GM12865 (cell line): ENCODE measurements at regions not wholly inside any gene's neighbourhood (a gene's known extent, or its start where the extent isn't known, plus 50 kb on each side); places are given as distances from the start of the nearest gene placed in this dataset.
"Not testable (repeated sequence)": the region's sequence is repeated elsewhere in the genome, so short reads cannot be mapped to it uniquely, and the experiment has no call there.

ENCODE experiments used
- DNase-seq: peaks from one replicate; pipeline ENCODE4 v3.0.0; 2010; ENCODE audit warnings: low read depth
- H3K4me3 ChIP-seq: 2 replicates; pipeline ENCODE4 v1.5.1; 2011; ENCODE audit warnings: mild to moderate bottlenecking, low read depth, low read length, control low read depth
- TF ChIP-seq, protein P1 (sequence below): IDR thresholded peaks from 2 replicates; pipeline ENCODE4 v1.5.1; 2011; ENCODE audit warnings: low read length, control low read depth, low read depth, inconsistent platforms; ENCODE audit not compliant: insufficient read depth; ENCODE audit errors: missing control alignments

GRCh38 chr4:3936184-3936583, 170.0 kb downstream of the ADRA2C start:
- no peak for DNase-seq
- TF ChIP-seq, protein P1, sequence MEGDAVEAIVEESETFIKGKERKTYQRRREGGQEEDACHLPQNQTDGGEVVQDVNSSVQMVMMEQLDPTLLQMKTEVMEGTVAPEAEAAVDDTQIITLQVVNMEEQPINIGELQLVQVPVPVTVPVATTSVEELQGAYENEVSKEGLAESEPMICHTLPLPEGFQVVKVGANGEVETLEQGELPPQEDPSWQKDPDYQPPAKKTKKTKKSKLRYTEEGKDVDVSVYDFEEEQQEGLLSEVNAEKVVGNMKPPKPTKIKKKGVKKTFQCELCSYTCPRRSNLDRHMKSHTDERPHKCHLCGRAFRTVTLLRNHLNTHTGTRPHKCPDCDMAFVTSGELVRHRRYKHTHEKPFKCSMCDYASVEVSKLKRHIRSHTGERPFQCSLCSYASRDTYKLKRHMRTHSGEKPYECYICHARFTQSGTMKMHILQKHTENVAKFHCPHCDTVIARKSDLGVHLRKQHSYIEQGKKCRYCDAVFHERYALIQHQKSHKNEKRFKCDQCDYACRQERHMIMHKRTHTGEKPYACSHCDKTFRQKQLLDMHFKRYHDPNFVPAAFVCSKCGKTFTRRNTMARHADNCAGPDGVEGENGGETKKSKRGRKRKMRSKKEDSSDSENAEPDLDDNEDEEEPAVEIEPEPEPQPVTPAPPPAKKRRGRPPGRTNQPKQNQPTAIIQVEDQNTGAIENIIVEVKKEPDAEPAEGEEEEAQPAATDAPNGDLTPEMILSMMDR, result no peak
- H3K4me3 ChIP-seq, result no peak overlapping the region

DNA sequence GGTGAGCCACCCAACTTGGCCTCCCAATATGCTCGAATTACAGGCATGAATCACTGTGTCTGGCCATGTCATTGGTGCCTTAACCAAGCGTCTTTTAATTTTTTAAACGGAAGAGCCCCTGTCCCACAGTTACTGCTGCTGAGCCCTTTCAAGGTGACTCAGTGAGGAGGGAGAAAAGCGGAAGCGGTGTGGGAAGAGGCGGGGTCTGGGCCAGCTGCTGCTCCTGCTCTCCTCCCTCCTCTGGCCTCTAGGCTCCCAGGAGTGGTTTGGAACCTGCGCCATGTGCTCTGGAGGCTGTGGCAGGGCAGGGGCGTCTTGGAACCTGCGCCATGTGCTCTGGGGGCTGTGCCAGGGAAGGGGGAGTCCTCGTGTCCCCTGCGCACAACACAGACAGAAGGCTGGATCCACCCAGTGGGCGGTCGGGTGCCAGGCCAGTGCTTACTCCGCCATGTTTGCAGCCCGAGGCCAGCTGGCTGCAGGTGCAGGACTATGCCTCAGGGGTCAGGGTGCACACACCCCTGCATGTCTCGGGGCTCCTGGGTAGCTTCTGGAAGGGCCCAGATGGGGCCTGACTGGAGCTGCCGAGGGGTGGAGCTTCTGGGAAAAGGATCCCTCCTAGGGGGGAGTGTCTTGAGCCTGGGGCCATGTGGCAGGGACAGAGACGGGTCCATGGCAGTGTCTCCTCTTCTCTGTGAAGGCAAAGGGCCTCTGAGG, 171.8 kb downstream of the ADRA2C start:
- not testable (repeated sequence) for H3K4me3 ChIP-seq
- peak; percentile 64 for DNase-seq

- DNase-seq, H3K4me3 ChIP-seq: not testable (repeated sequence)
These were observed 172.5 kb downstream of the ADRA2C start for GRCh38 chr4:3938676-3939075.

GRCh38 chr4:3939954-3940591, 173.9 kb downstream of the ADRA2C start:
- H3K4me3 ChIP-seq, result not testable (repeated sequence)

GRCh38 chr4:3941735-3942522, 175.7 kb downstream of the ADRA2C start:
- not testable (repeated sequence) for DNase-seq, H3K4me3 ChIP-seq

More at GRCh38 chr4:3939954-3940591, 173.9 kb downstream of the ADRA2C start:
- peak; percentile 21 for DNase-seq

DNA sequence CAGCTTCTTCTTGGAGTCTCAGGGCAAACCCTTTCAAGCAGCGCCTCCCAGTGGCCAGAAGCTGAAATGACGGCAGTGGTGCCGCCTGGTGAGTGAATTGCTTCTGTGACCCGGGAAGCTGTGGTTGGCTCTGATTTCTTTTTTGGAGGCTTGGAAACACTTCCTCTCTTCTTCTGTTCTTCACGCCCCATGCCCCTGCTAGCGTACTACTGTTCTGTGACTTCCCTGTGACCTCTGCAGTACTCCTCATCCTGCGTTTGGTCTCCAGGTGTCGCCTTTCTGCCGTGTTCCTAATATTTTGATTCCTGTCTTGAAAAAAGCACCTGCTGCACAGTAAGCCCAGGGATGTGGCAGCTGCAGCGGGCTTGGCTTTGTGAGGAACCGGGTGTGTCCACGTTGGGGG, 176.4 kb downstream of the ADRA2C start:
- TF ChIP-seq, protein P1, result peak; percentile 46
- peak; percentile 60 for DNase-seq

GRCh38 chr4:3943051-3943450, 176.9 kb downstream of the ADRA2C start:
- not testable (repeated sequence) for H3K4me3 ChIP-seq, DNase-seq

More for the DNA sequence above, 176.4 kb downstream of the ADRA2C start:
- H3K4me3 ChIP-seq, result not testable (repeated sequence)

- no peak overlapping the region for H3K4me3 ChIP-seq
- TF ChIP-seq, protein P1, result no peak
- DNase-seq, result no peak
These were observed 179.5 kb downstream of the ADRA2C start for GRCh38 chr4:3945511-3946290.

- H3K4me3 ChIP-seq, DNase-seq: not testable (repeated sequence)
These were observed 180.4 kb downstream of the ADRA2C start for GRCh38 chr4:3946553-3946952.

- DNase-seq, H3K4me3 ChIP-seq: not testable (repeated sequence)
These were observed 181.6 kb downstream of the ADRA2C start for GRCh38 chr4:3947761-3948160.

- not testable (repeated sequence) for H3K4me3 ChIP-seq
These were observed 182.0 kb downstream of the ADRA2C start for GRCh38 chr4:3948210-3948609.

More at GRCh38 chr4:3948210-3948609, 182.0 kb downstream of the ADRA2C start:
- DNase-seq, result not testable (repeated sequence)
